HG03342 (cell line): ENCODE measurements at regions not wholly inside any gene's neighbourhood (a gene's known extent, or its start where the extent isn't known, plus 50 kb on each side); places are given as distances from the start of the nearest gene placed in this dataset.
"Not testable (repeated sequence)": the region's sequence is repeated elsewhere in the genome, so short reads cannot be mapped to it uniquely, and the experiment has no call there.

ENCODE experiments used
- ATAC-seq: cut with Tn5 transposase; IDR thresholded peaks from one replicate; pipeline ENCODE4 v1.9.1; 2021; ENCODE audit warnings: mild to moderate bottlenecking, moderate library complexity; ENCODE audit not compliant: unreplicated experiment

GRCh38 chr14:105864116-105864515, 337.7 kb downstream of the TMEM121 start:
- ATAC-seq, result no peak

GRCh38 chr14:105864651-105865265, 338.4 kb downstream of the TMEM121 start:
- no peak for ATAC-seq

- ATAC-seq, result no peak
These were observed 339.0 kb downstream of the TMEM121 start for GRCh38 chr14:105865266-105865903.

- no peak for ATAC-seq
These were observed 339.8 kb downstream of the TMEM121 start for GRCh38 chr14:105865904-105866840.

GRCh38 chr14:105866841-105867321, 340.5 kb downstream of the TMEM121 start:
- no peak for ATAC-seq

- ATAC-seq, result no peak
These were observed 341.7 kb downstream of the TMEM121 start for GRCh38 chr14:105867961-105868599.

GRCh38 chr14:105871590-105871989, 345.2 kb downstream of the TMEM121 start:
- no peak for ATAC-seq

- ATAC-seq, result no peak
These were observed 347.6 kb downstream of the TMEM121 start for GRCh38 chr14:105873870-105874512.

- ATAC-seq, result no peak
These were observed 349.8 kb downstream of the TMEM121 start for GRCh38 chr14:105876158-105876557.

- ATAC-seq, result no peak
These were observed 350.4 kb downstream of the TMEM121 start for GRCh38 chr14:105876829-105877228.

GRCh38 chr14:105877645-105878044, 351.3 kb downstream of the TMEM121 start:
- no peak for ATAC-seq

GRCh38 chr14:105878125-105878524, 351.7 kb downstream of the TMEM121 start:
- ATAC-seq, result no peak

- no peak for ATAC-seq
These were observed 352.2 kb downstream of the TMEM121 start for GRCh38 chr14:105878554-105878953.

GRCh38 chr14:105879503-105879866, 353.1 kb downstream of the TMEM121 start:
- ATAC-seq, result no peak

GRCh38 chr14:105879867-105880561, 353.6 kb downstream of the TMEM121 start:
- ATAC-seq, result no peak

GRCh38 chr14:105880616-105881015, 354.2 kb downstream of the TMEM121 start:
- ATAC-seq, result no peak

- no peak for ATAC-seq
These were observed 354.9 kb downstream of the TMEM121 start for GRCh38 chr14:105881021-105881930.

GRCh38 chr14:105882011-105882410, 355.6 kb downstream of the TMEM121 start:
- not testable (repeated sequence) for ATAC-seq

GRCh38 chr14:105882626-105883025, 356.2 kb downstream of the TMEM121 start:
- no peak for ATAC-seq
